Right ventricle myocardium superior (tissue), 1 donor: ENCODE measurements at regions not wholly inside any gene's neighbourhood (a gene's known extent, or its start where the extent isn't known, plus 50 kb on each side); places are given as distances from the start of the nearest gene placed in this dataset.
A peak's percentile ranks its signal among the peaks of the same experiment; 100 is the strongest.
"Not testable (repeated sequence)": the region's sequence is repeated elsewhere in the genome, so short reads cannot be mapped to it uniquely, and the experiment has no call there.

Source experiments
- ATAC-seq: fragments of 200-7000 bp; cut with Tn5 transposase; one replicate; pipeline ENCODE4 v1.9.1; 2020; ENCODE audit warnings: mild to moderate bottlenecking; ENCODE audit not compliant: poor library complexity
- DNase-seq: peaks from one replicate; pipeline ENCODE4 v3.0.0-alpha.2; 2020
- intact Hi-C: fragments of 100-400 bp; cut with DNase I; formaldehyde crosslinking; loops from one replicate; pipeline ENCODE4 v1.11.2; 2022
- donor health status: DM: no; HTN: yes; CAD: no; lungs with severe emphysema.

- DNase-seq, intact Hi-C loops: not testable (repeated sequence)
- peak; percentile 48 for ATAC-seq
Measured at GRCh38 chr16:29219966-29220646, 186.4 kb downstream of the NPIPB11 start.

GRCh38 chr16:29219562-29219961, 186.9 kb downstream of the NPIPB11 start:
- intact Hi-C loops, DNase-seq, ATAC-seq: not testable (repeated sequence)

- ATAC-seq, intact Hi-C loops, DNase-seq: not testable (repeated sequence)
Measured at GRCh38 chr16:29218649-29219048, 187.9 kb downstream of the NPIPB11 start.

GRCh38 chr16:29218171-29218570, 188.3 kb downstream of the NPIPB11 start:
- DNase-seq, intact Hi-C loops, ATAC-seq: not testable (repeated sequence)

- intact Hi-C loops, DNase-seq, ATAC-seq: not testable (repeated sequence)
Measured at GRCh38 chr16:29217752-29218126, 188.8 kb downstream of the NPIPB11 start.

GRCh38 chr16:29217104-29217751, 189.3 kb downstream of the NPIPB11 start:
- ATAC-seq, DNase-seq, intact Hi-C loops: not testable (repeated sequence)

- ATAC-seq, intact Hi-C loops, DNase-seq: not testable (repeated sequence)
Measured at GRCh38 chr16:29213770-29214169, 192.7 kb downstream of the NPIPB11 start.

- intact Hi-C loops, DNase-seq, ATAC-seq: not testable (repeated sequence)
Measured at GRCh38 chr16:29213251-29213650, 193.3 kb downstream of the NPIPB11 start.

GRCh38 chr16:29212084-29213027, 194.2 kb downstream of the NPIPB11 start:
- intact Hi-C loops, DNase-seq, ATAC-seq: not testable (repeated sequence)

GRCh38 chr16:29211456-29211855, 195.1 kb downstream of the NPIPB11 start:
- ATAC-seq, DNase-seq, intact Hi-C loops: not testable (repeated sequence)

GRCh38 chr16:29210299-29211150, 196.0 kb downstream of the NPIPB11 start:
- ATAC-seq, result peak; percentile 80
- DNase-seq, intact Hi-C loops: not testable (repeated sequence)

- intact Hi-C loops, DNase-seq, ATAC-seq: not testable (repeated sequence)
Measured at GRCh38 chr16:29206120-29206519, 200.4 kb downstream of the NPIPB11 start.

- DNase-seq, ATAC-seq, intact Hi-C loops: not testable (repeated sequence)
Measured at GRCh38 chr16:29205151-29205550, 201.4 kb downstream of the NPIPB11 start.

GRCh38 chr16:29204806-29205135, 201.7 kb downstream of the NPIPB11 start:
- intact Hi-C loops, result no loop called here
- no peak for DNase-seq
- ATAC-seq, result no peak

GRCh38 chr16:29203933-29204805, 202.3 kb downstream of the NPIPB11 start:
- DNase-seq, ATAC-seq, intact Hi-C loops: not testable (repeated sequence)

GRCh38 chr16:29203046-29203932, 203.2 kb downstream of the NPIPB11 start:
- DNase-seq, result not testable (repeated sequence)

More at GRCh38 chr16:29203046-29203932, 203.2 kb downstream of the NPIPB11 start:
- ATAC-seq, intact Hi-C loops: not testable (repeated sequence)
